BLaER1 treated with 17β-estradiol and CSF1 and Interleukin-3, amounts not matched to agents 10 nM and 100 nM (cell line): ENCODE measurements at regions not wholly inside any gene's neighbourhood (a gene's known extent, or its start where the extent isn't known, plus 50 kb on each side); places are given as distances from the start of the nearest gene placed in this dataset.

Experiments used
- H3K27ac ChIP-seq, 11 experiments: shearing (Covaris generic); formaldehyde crosslinking; 2 replicates each; pipeline ENCODE4 v1.8.1; 2022
- H3K27me3 ChIP-seq, 11 experiments: shearing (Covaris generic); formaldehyde crosslinking; 2 replicates each; pipeline ENCODE4 v1.8.1; 2022
- H3K36me3 ChIP-seq, 11 experiments: shearing (Covaris generic); formaldehyde crosslinking; 2 replicates each; pipeline ENCODE4 v1.8.1; 2022
- H3K4me1 ChIP-seq, 10 experiments: shearing (Covaris generic); formaldehyde crosslinking; 2 replicates each; pipeline ENCODE4 v1.8.1; 2022
- H3K4me2 ChIP-seq, 11 experiments: shearing (Covaris generic); formaldehyde crosslinking; 2 replicates each; pipeline ENCODE4 v1.8.1; 2022
- H3K4me3 ChIP-seq, 10 experiments: shearing (Covaris generic); formaldehyde crosslinking; 2 replicates each; pipeline ENCODE4 v1.8.1; 2022
- H3K9ac ChIP-seq, 11 experiments: shearing (Covaris generic); formaldehyde crosslinking; 2 replicates each; pipeline ENCODE4 v1.8.1; 2022
- H3K9me3 ChIP-seq, 11 experiments: shearing (Covaris generic); formaldehyde crosslinking; replicated peaks in 1 of 11; 2 replicates each; pipeline ENCODE4 v1.8.1; 2022
- H4K20me1 ChIP-seq, 11 experiments: shearing (Covaris generic); formaldehyde crosslinking; 2 replicates each; pipeline ENCODE4 v1.8.1; 2022
- Cebpa-rat ChIP-seq, 11 experiments: shearing (Covaris generic); IDR thresholded peaks; 2 replicates each; pipeline ENCODE4 v1.8.1; 2022

DNA sequence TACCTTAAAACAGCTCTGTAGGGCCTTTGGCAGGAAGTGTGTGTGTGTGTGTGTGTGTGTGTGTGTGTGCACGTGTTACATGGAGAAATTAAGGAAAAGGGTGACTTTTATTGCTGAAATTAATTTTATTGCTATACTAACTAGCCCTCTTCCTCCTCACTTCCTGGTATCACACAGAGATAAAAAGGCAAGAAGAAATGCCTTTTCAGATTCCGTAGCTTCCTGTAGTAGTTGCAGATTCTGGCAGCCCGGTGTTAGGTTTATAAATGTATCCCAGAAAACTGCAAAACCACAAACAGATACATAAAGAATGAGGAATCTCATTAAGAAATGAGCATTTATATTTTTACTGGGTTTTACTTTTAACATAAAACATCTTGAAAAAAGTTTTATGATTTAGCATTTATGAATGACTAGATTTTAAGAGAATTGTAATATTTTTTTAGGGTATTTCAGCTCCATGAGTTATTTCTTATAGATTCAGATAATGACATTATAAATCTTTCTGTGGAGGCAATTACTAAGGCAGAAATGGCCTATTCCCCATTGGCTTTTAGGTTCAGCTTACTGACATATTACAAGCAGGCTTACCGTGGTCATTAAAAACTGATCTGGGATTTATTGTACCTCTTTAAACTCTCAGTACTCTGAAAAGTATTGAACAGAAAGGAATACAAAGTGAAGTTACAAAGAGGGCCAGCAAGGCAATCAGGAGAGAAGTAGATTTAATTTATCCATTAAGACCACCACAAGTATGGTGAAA, 249.1 kb upstream of the TSHZ2 start:
- Histone ChIP-seq H3K36me3 (no peaks in the 10 kb centered on the region), H3K27ac (no peak overlapping the region), H3K4me2 (no peak overlapping the region), H4K20me1 (no peaks in the 10 kb centered on the region), H3K4me3 (no peak overlapping the region), H3K27me3 (no peaks in the 10 kb centered on the region), H3K9me3 (peaks cover 8 to 12% (median 9%) of the 10 kb centered on the region in 11 experiments), H3K4me1 (no peaks in the 10 kb centered on the region), H3K9ac (no peak overlapping the region)
- TF ChIP-seq Cebpa-rat (IDR thresholded peaks at IDR 0.05) = no peak

DNA sequence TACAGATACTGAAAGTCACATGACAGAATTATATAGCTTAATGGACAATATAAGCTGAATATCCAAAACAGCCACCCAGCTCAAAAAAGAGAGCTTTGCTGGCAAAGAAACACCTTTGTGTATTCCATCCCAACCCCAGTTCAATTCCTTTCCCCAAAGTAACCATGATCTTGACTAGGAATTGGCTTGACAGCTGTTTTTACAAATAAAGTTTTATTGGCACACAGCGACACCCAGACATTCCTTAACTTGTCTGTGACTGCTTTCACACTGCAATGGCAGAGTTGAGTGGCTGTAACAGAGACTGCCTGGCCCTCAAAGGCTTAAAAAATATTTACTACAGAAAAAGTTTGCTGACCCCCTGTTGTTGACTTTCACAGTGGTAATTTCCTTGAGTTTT, 264.0 kb upstream of the TSHZ2 start:
- H3K4me3 ChIP-seq = no peak overlapping the region

DNA sequence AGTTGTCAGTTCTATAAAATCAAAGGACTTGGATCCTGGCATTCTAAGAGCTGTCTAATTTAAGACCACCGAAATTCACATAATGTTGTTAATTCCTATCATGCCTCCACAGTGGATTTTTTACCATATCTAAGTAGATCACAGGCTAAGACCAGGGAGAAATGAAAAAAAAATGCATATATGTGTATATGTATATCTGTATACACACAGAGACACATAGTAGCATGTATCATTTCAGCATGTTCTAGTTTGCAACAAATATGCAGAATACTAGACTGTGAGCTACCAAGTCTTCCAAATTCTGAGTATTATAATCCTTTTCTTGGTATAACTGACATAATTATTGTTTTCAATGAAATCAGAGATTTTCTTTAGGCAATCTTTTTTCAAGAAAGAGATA, 267.6 kb upstream of the TSHZ2 start:
- Histone ChIP-seq H3K4me3 (no peak overlapping the region), H4K20me1 (no peaks in the 10 kb centered on the region), H3K36me3 (no peaks in the 10 kb centered on the region), H3K4me2 (no peak overlapping the region), H3K9ac (no peak overlapping the region), H3K27ac (no peak overlapping the region), H3K4me1 (no peaks in the 10 kb centered on the region), H3K9me3 (no peaks in the 10 kb centered on the region), H3K27me3 (no peaks in the 10 kb centered on the region)
- TF ChIP-seq Cebpa-rat (IDR thresholded peaks at IDR 0.05) = no peak

More for the DNA sequence above, 264.0 kb upstream of the TSHZ2 start:
- no peaks in the 10 kb centered on the region for H4K20me1 ChIP-seq
- H3K4me1 ChIP-seq = no peaks in the 10 kb centered on the region
- H3K27me3 ChIP-seq = no peaks in the 10 kb centered on the region
- no peak overlapping the region for H3K9ac ChIP-seq
- H3K36me3 ChIP-seq = no peaks in the 10 kb centered on the region
- H3K4me2 ChIP-seq = no peak overlapping the region
- TF ChIP-seq Cebpa-rat (IDR thresholded peaks at IDR 0.05) = no peak
- H3K9me3 ChIP-seq = peaks cover 0 to 10% (median 0%) of the 10 kb centered on the region in 11 experiments; a peak in 7 of 22 replicates
- no peak overlapping the region for H3K27ac ChIP-seq

DNA sequence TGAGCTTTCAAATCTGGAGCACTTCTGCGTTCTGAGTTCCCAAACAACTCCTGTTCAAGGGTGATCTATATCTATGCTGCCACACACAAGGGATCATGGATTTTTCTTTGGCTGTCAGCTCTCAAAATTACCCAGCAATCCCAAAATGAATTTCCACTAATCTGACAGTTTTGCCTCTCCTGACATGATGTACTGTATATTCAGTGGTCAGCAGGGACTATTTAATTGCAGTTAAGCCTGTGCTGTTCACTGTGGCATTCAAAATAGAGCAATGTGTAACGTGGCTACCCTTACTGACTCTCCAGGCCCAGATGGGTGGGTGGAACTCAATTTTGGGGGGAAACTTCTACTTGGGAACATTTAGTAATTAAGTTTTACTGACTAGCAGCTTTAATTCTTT, 283.8 kb upstream of the TSHZ2 start:
- Histone ChIP-seq H3K9me3 (peaks cover 13 to 18% (median 15%) of the 10 kb centered on the region in 11 experiments; a peak in 20 of 22 replicates), H3K27me3 (no peaks in the 10 kb centered on the region), H3K4me3 (no peak overlapping the region), H3K27ac (no peak overlapping the region), H4K20me1 (no peaks in the 10 kb centered on the region), H3K4me1 (peaks cover 14 to 23% (median 20%) of the 10 kb centered on the region in 10 experiments), H3K9ac (no peak overlapping the region), H3K36me3 (no peaks in the 10 kb centered on the region), H3K4me2 (no peak overlapping the region)
- TF ChIP-seq Cebpa-rat (IDR thresholded peaks at IDR 0.05) = no peak

DNA sequence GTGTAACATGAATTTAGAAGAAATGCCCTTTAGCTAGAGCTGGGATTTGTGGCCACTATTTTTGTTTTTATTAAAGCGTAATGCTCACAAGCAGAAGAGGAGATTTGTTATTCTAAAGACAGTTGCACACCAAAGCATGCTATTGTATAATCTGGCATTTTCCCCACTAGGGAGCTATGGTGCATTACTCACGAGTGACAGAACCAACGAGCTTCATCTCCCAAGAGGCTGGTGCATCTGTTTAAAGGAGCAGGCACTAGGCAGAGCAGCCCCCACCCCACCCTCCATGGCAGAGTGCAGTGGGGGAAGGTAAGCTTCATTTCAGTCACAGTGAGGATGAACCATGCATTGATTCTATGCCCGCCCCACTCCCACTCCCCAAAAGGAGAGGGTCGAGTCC, 287.3 kb upstream of the TSHZ2 start:
- Histone ChIP-seq H3K4me3 (no peak overlapping the region; a peak in 1 of 20 replicates), H4K20me1 (no peaks in the 10 kb centered on the region), H3K9ac (peak overlapping the region in 2 of 11 experiments; percentile 37 to 46; a peak in 1 of 22 replicates), H3K27me3 (peaks cover 0 to 2% (median 0%) of the 10 kb centered on the region in 11 experiments; a peak in 5 of 22 replicates), H3K4me2 (peak overlapping the region; percentile 59 to 84 (median 81); a peak in 21 of 22 replicates), H3K27ac (peak overlapping the region in 3 of 11 experiments; percentile 34 to 60 (median 36); a peak in 6 of 22 replicates), H3K36me3 (no peaks in the 10 kb centered on the region), H3K4me1 (peaks cover 14 to 26% (median 21%) of the 10 kb centered on the region in 10 experiments), H3K9me3 (peaks cover 13 to 20% (median 15%) of the 10 kb centered on the region in 11 experiments; a peak in 20 of 22 replicates)
- TF ChIP-seq Cebpa-rat (IDR thresholded peaks at IDR 0.05) = no peak

DNA sequence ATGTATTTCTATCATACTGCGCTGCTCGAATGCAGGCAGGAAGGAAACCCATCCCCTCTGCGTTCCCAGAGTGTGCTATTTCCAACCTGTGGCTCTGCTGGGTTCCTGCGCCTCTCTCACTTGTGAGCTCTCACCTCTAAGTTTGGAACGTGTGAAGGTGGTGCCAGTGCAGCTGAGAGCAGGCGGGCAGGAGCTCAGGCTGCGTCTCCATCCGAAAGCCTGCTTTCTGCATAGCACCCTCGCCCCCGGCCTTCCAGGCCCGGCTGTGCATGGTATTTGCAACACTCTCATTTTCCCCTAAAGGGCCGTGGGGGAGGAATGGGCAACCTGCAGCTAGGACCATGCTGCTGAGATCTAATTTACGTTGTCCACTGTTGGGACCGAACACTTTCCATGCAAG, 288.0 kb upstream of the TSHZ2 start:
- no peak for TF ChIP-seq Cebpa-rat (IDR thresholded peaks at IDR 0.05)

DNA sequence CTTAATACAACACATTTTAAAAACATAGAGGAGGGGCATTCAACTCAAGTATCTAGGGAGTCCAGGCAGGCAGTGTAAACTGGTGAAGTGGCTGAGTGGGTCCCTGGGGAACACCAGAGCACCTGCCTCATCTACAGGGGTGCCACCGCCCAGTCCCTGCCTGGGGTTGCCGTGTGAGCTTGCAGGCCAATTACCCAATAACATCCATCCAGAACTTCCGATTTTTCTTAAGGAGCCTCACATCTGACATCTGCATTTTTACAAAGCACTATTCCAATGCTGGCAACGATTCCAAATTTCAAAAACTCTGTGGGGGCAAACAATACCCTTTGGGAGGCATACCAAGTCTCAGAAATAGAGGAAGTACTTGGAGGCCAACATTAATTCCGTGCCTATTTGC, 288.4 kb upstream of the TSHZ2 start:
- Histone ChIP-seq H3K27me3 (peaks cover 0 to 14% (median 11%) of the 10 kb centered on the region in 11 experiments; a peak in 11 of 22 replicates), H4K20me1 (no peaks in the 10 kb centered on the region), H3K27ac (peak overlapping the region in 2 of 11 experiments; percentile 34 to 60; a peak in 2 of 22 replicates), H3K36me3 (no peaks in the 10 kb centered on the region), H3K4me2 (peak overlapping the region; percentile 59 to 84 (median 81)), H3K9me3 (peaks cover 13 to 20% (median 15%) of the 10 kb centered on the region in 11 experiments; a peak in 20 of 22 replicates), H3K4me3 (peak overlapping the region in 1 of 10 experiments; percentile 20; a peak in 1 of 20 replicates), H3K4me1 (peaks cover 14 to 26% (median 21%) of the 10 kb centered on the region in 10 experiments), H3K9ac (peak overlapping the region in 2 of 11 experiments; percentile 37 to 46; a peak in 3 of 22 replicates)
- TF ChIP-seq Cebpa-rat (IDR thresholded peaks at IDR 0.05) = no peak

More for the DNA sequence above, 288.0 kb upstream of the TSHZ2 start:
- peak overlapping the region; percentile 59 to 84 (median 81) for H3K4me2 ChIP-seq
- peak overlapping the region in 3 of 11 experiments; percentile 34 to 60 (median 36); a peak in 6 of 22 replicates for H3K27ac ChIP-seq
- H3K4me3 ChIP-seq = peak overlapping the region in 1 of 10 experiments; percentile 20; a peak in 3 of 20 replicates
- peak overlapping the region in 3 of 11 experiments; percentile 6 to 46 (median 37); a peak in 4 of 22 replicates for H3K9ac ChIP-seq
- H3K4me1 ChIP-seq = peaks cover 14 to 26% (median 21%) of the 10 kb centered on the region in 10 experiments
- no peaks in the 10 kb centered on the region for H4K20me1 ChIP-seq
- no peaks in the 10 kb centered on the region for H3K36me3 ChIP-seq
- peaks cover 0 to 10% (median 7%) of the 10 kb centered on the region in 11 experiments; a peak in 11 of 22 replicates for H3K27me3 ChIP-seq
- H3K9me3 ChIP-seq = peaks cover 13 to 20% (median 15%) of the 10 kb centered on the region in 11 experiments; a peak in 20 of 22 replicates

DNA sequence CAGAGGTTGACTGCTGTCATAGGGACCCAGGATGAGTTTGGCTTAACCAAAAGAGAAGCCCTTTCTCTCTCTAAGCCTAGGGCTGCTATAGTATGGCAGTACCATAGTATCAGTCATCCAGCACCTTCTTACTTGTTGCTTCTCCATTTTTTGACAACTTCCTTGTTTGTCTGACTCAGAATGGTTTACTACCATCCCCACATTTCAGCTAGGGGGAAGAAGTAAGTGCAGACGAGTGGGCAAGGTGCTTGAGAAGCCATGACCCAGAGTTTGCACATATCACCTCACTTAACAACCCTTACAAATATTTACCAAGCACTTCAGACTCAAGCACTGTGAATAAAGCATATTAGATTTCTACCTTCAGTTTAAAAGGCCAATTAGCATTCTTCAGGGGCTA, 289.9 kb upstream of the TSHZ2 start:
- Histone ChIP-seq H3K27ac (no peak overlapping the region), H3K27me3 (peaks cover 0 to 16% (median 13%) of the 10 kb centered on the region in 11 experiments; a peak in 11 of 22 replicates), H3K4me3 (no peak overlapping the region), H3K4me1 (peaks cover 14 to 26% (median 21%) of the 10 kb centered on the region in 10 experiments), H3K36me3 (no peaks in the 10 kb centered on the region), H3K9ac (no peak overlapping the region), H4K20me1 (no peaks in the 10 kb centered on the region), H3K9me3 (peaks cover 12 to 20% (median 15%) of the 10 kb centered on the region in 11 experiments; a peak in 20 of 22 replicates), H3K4me2 (peak overlapping the region in 2 of 11 experiments; percentile 4 to 15; a peak in 2 of 22 replicates)
- no peak for TF ChIP-seq Cebpa-rat (IDR thresholded peaks at IDR 0.05)

DNA sequence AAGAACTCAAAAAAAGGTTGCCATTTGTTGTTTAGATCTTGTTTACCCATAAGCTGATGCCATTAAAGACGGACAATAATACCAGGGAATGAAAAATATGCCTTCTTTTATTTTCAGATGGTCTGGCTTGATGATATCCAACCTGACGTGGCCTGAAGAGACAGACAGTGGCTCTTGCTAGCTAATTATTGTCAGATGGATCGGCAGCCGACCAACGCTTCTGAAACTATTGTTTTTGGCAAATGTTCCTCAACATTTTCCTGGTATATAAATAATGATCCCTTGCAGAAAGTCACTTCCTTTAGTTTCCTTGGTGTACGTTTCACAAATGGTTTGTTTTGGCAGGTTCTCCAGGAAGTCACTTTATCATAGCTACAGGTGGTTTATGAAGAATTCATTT, 290.9 kb upstream of the TSHZ2 start:
- Histone ChIP-seq H3K9me3 (peaks cover 2 to 10% (median 6%) of the 10 kb centered on the region in 11 experiments; a peak in 20 of 22 replicates), H3K36me3 (no peaks in the 10 kb centered on the region), H4K20me1 (no peaks in the 10 kb centered on the region), H3K4me1 (peaks cover 20 to 28% (median 23%) of the 10 kb centered on the region in 10 experiments), H3K9ac (no peak overlapping the region), H3K27me3 (peaks cover 0 to 16% (median 13%) of the 10 kb centered on the region in 11 experiments; a peak in 11 of 22 replicates), H3K27ac (no peak overlapping the region), H3K4me3 (no peak overlapping the region), H3K4me2 (no peak overlapping the region)
- TF ChIP-seq Cebpa-rat (IDR thresholded peaks at IDR 0.05) = no peak
